Natural killer cell (primary cell): ENCODE measurements at regions not wholly inside any gene's neighbourhood (a gene's known extent, or its start where the extent isn't known, plus 50 kb on each side); places are given as distances from the start of the nearest gene placed in this dataset.

Experiments
- ATAC-seq, 3 donors: fragments of 150-1000 bp in 2 of 3; fragments of 200-7000 bp in 1 of 3; cut with Tn5 transposase; 1 replicate in 1 of 3; 2 replicates in 2 of 3; pipeline ENCODE4 v1.10.0; 2021; ENCODE audit warnings: mild to moderate bottlenecking in 2 of 3, moderate library complexity in 2 of 3
- DNase-seq, 2 donors: peaks; one replicate each; pipeline versions ENCODE4 v3.0.0 to v3.0.0-alpha.2; 2013 to 2021; ENCODE audit warnings: mixed read lengths in 1 of 2
- H3K27ac ChIP-seq: one replicate; pipeline ENCODE4 v1.5.1; 2013; ENCODE audit warnings: mild to moderate bottlenecking, low read length
- H3K27me3 ChIP-seq: one replicate; pipeline ENCODE4 v1.6.1; 2013; ENCODE audit warnings: low read length; ENCODE audit not compliant: control insufficient read depth, insufficient read depth
- H3K36me3 ChIP-seq: one replicate; pipeline ENCODE4 v1.6.1; 2013; ENCODE audit warnings: low read length; ENCODE audit not compliant: control insufficient read depth, insufficient read depth
- H3K4me1 ChIP-seq: one replicate; pipeline ENCODE4 v1.6.1; 2013; ENCODE audit warnings: low read length; ENCODE audit not compliant: control insufficient read depth, insufficient read depth
- H3K4me3 ChIP-seq: one replicate; pipeline ENCODE4 v1.5.1; 2013; ENCODE audit warnings: low read length
- H3K9me3 ChIP-seq: one replicate; pipeline ENCODE4 v1.6.1; 2013; ENCODE audit warnings: low read length; ENCODE audit not compliant: control insufficient read depth, insufficient read depth
- H3K27ac Mint-ChIP-seq, 2 donors: one replicate each; pipeline ENCODE4 v1.8.0; 2022; ENCODE audit warnings: mild to moderate bottlenecking in 2 of 2, mixed read lengths in 2 of 2, moderate library complexity in 1 of 2
- H3K27me3 Mint-ChIP-seq, 2 donors: one replicate each; pipeline ENCODE4 v1.8.0; 2022; ENCODE audit warnings: low read depth in 2 of 2, mixed read lengths in 2 of 2
- H3K36me3 Mint-ChIP-seq: one replicate; pipeline ENCODE4 v1.8.0; 2022; ENCODE audit warnings: mixed read lengths
- H3K4me1 Mint-ChIP-seq, 2 donors: one replicate each; pipeline ENCODE4 v1.8.0; 2022; ENCODE audit warnings: mixed read lengths in 2 of 2
- H3K4me3 Mint-ChIP-seq: one replicate; pipeline ENCODE4 v1.8.0; 2022; ENCODE audit warnings: mild to moderate bottlenecking, moderate library complexity, mixed read lengths
- H3K9me3 Mint-ChIP-seq, 2 donors: one replicate each; pipeline ENCODE4 v1.8.0; 2022; ENCODE audit warnings: mixed read lengths in 2 of 2
- WGBS: methylation state at CpG from one replicate; pipeline ENCODE4 v1.1.7; 2013; ENCODE audit warnings: missing lambda C conversion rate; ENCODE audit not compliant: insufficient coverage; 5-methylcytosine and 5-hydroxymethylcytosine counted together
- intact Hi-C: fragments of 100-400 bp; cut with micrococcal nuclease; formaldehyde crosslinking; loops from one replicate; pipeline ENCODE4 v1.14.2; 2022
- TF ChIP-seq, protein P1 (sequence below): fragments of 200-600 bp; IDR thresholded peaks from one replicate; pipeline ENCODE4 v1.8.0; 2022; ENCODE audit warnings: antibody characterized with exemption

DNA sequence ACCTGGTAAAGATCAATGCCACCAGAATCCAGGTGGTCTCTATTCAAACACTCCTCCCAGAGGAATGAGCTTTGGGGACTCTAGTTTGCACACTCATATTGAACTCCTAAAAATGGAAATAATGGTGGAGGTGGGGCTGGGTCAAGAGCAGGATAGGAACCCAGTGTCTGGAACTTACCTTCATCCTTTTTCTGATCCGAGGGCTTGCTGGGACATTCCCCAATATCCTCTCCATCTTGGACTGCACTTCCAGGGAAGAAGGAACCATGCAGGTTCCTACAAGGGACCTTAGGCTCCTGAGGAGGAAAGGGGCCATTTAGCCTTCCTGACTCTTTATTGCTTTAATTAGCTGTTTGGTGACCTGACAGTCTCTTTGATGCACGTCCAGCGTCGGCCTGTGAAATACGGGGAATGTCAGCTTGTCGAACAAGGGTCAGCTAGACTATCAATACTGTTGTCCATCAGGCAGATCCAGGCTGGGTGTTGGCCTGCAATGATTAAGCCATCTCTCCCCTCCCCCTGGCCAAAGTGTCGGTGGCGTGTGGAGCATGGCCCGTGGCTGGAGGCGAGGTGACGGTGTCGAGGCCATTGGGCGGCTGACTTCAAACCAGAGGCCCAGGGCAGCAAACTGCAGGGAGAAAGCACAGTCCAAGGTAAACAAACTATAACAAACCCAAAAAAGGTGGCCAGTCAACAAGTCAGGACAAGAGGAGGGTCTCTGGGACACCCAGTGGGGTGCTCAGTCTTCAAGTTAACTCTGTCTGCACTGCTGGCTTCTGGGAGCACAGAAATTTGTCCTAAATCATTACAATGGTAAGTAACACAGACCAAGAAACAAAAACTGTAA lies 405.2 kb upstream of the TBX3 start:
- no peaks in the 10 kb centered on the region for H3K9me3 ChIP-seq
- Mint-ChIP-seq H3K27ac (no peak overlapping the region), H3K27me3 (no peaks in the 10 kb centered on the region), H3K9me3 (peaks cover 5 to 15% of the 10 kb centered on the region in 2 donors), H3K4me3 (no peak overlapping the region), H3K4me1 (no peaks in the 10 kb centered on the region), H3K36me3 (no peaks in the 10 kb centered on the region)
- no peak overlapping the region for H3K4me3 ChIP-seq
- intact Hi-C loops: no loop called here
- TF ChIP-seq, protein P1, sequence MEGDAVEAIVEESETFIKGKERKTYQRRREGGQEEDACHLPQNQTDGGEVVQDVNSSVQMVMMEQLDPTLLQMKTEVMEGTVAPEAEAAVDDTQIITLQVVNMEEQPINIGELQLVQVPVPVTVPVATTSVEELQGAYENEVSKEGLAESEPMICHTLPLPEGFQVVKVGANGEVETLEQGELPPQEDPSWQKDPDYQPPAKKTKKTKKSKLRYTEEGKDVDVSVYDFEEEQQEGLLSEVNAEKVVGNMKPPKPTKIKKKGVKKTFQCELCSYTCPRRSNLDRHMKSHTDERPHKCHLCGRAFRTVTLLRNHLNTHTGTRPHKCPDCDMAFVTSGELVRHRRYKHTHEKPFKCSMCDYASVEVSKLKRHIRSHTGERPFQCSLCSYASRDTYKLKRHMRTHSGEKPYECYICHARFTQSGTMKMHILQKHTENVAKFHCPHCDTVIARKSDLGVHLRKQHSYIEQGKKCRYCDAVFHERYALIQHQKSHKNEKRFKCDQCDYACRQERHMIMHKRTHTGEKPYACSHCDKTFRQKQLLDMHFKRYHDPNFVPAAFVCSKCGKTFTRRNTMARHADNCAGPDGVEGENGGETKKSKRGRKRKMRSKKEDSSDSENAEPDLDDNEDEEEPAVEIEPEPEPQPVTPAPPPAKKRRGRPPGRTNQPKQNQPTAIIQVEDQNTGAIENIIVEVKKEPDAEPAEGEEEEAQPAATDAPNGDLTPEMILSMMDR: no peak
- DNase-seq (no peak), ATAC-seq (no peak)
- H3K36me3 ChIP-seq: no peaks in the 10 kb centered on the region
- no peak overlapping the region for H3K27ac ChIP-seq
- WGBS: 65% methylated on average over 13 of the region's 13 CpGs
- no peaks in the 10 kb centered on the region for H3K4me1 ChIP-seq
- H3K27me3 ChIP-seq: no peaks in the 10 kb centered on the region

DNA sequence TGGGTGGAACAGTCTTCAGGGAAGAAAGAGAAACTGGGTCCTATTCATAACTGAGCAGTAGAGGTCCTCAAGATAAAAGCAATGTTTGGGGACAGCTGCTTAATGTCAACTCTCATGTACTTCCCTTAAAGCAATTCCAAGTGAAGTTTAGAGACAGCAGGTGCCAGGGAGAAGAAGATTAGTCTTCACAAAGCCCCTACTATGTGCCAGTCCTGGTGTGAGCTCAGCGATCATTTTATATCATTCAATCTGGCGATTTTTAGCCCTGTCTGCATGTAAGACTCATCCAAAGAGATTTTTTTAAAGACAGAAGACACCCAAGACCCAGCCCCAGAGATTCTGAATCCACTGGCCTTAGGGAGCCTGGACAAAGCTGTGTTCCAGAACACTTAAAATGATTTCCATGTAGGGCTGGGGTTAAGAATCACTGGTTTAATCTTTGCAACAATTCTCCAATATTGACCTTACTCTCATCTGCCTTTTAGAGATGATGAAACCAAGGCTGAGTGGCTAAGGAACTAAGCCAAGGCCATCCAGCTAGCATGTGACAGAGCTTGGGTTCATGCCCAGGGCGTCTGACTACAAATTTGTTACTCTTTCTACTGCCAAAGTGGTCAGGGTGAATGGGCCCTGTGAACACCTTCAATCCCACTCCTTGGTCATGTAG lies 404.5 kb upstream of the TBX3 start:
- Mint-ChIP-seq H3K27ac (no peak overlapping the region), H3K4me3 (no peak overlapping the region), H3K9me3 (peaks cover 5 to 13% of the 10 kb centered on the region in 2 donors), H3K27me3 (no peaks in the 10 kb centered on the region), H3K4me1 (no peaks in the 10 kb centered on the region), H3K36me3 (no peaks in the 10 kb centered on the region)
- no peaks in the 10 kb centered on the region for H3K9me3 ChIP-seq
- H3K4me1 ChIP-seq: no peaks in the 10 kb centered on the region
- intact Hi-C loops: no loop called here
- H3K27ac ChIP-seq: no peak overlapping the region
- no peaks in the 10 kb centered on the region for H3K27me3 ChIP-seq
- no peak overlapping the region for H3K4me3 ChIP-seq
- DNase-seq: no peak
- 67% methylated on average over 3 of the region's 3 CpGs for WGBS
- H3K36me3 ChIP-seq: no peaks in the 10 kb centered on the region
- TF ChIP-seq, protein P1: no peak
- no peak for ATAC-seq

DNA sequence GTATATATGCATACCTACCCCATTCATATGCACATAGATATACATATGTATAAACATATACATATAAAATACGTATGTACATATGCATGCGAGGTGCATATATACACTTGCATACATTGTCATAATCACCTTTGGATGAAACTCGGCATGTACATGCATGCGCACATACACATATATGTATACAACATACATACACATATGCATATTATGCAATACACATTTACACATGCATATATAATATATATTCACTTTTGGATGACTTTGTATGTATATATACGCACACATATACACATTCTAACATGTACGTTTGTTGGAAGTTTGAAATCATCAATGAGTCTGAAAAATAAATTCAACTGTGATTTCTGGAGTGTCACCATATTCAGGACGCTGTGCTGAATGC lies 401.6 kb upstream of the TBX3 start:
- peak in 1 of 3 donors; percentile 25 for ATAC-seq
- TF ChIP-seq, protein P1: no peak
- Mint-ChIP-seq H3K27ac (no peak overlapping the region), H3K4me1 (no peaks in the 10 kb centered on the region), H3K9me3 (peaks cover under 1 to 2% of the 10 kb centered on the region in 2 donors), H3K4me3 (no peak overlapping the region), H3K27me3 (no peaks in the 10 kb centered on the region), H3K36me3 (no peaks in the 10 kb centered on the region)
- no peaks in the 10 kb centered on the region for H3K36me3 ChIP-seq
- intact Hi-C loops: no loop called here
- no peaks in the 10 kb centered on the region for H3K4me1 ChIP-seq
- H3K9me3 ChIP-seq: no peaks in the 10 kb centered on the region
- no peak for DNase-seq
- H3K4me3 ChIP-seq: no peak overlapping the region
- H3K27ac ChIP-seq: no peak overlapping the region
- 88% methylated on average over 5 of the region's 7 CpGs for WGBS
- H3K27me3 ChIP-seq: no peaks in the 10 kb centered on the region
